HG03565 (cell line): ENCODE measurements at regions not wholly inside any gene's neighbourhood (a gene's known extent, or its start where the extent isn't known, plus 50 kb on each side); places are given as distances from the start of the nearest gene placed in this dataset.
"Not testable (repeated sequence)": the region's sequence is repeated elsewhere in the genome, so short reads cannot be mapped to it uniquely, and the experiment has no call there.

Experiments
- ATAC-seq: cut with Tn5 transposase; IDR thresholded peaks from one replicate; pipeline ENCODE4 v1.9.1; 2021; ENCODE audit warnings: mild to moderate bottlenecking, moderate library complexity; ENCODE audit not compliant: unreplicated experiment

DNA sequence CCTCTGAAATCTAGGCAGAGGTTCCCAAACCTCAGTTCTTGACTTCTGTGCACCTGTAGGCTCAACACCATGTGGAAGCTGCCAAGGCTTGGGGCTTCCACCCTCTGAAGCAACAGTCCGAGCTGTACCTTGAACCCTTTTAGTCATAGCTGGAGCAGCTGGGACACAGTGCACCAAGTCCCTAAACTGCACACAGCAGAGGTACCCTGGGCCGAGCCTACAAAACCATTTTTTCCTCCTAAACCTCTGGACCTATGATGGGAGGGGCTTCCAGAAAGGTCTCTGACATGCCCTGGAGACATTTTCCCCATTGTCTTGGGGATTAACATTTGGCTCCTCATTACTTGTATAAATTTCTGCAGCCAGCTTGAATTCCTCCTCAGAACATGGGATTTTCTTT, 168.8 kb downstream of the TLE3 start:
- ATAC-seq: not testable (repeated sequence)

- ATAC-seq: no peak
These were observed 167.6 kb downstream of the TLE3 start for GRCh38 chr15:69929905-69930630.

DNA sequence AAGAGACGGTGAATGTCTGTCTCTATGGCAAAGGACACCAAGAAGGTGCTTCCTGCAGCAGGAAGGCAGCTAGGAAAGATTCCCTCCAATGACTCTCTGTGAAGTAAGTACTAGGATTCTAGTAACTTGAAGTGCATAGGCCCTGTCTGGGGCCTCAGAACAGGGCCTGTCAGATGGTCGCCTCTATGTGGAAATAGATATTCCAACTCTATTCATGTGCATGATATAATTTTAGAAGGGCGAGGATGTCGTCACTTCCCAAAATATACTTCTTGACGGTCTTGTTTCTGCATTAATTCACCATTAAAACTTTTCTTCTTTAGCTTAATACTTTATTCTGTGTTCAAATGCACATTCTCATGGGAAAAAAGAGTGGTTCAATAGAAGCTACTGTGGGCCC, 167.0 kb downstream of the TLE3 start:
- ATAC-seq: no peak

DNA sequence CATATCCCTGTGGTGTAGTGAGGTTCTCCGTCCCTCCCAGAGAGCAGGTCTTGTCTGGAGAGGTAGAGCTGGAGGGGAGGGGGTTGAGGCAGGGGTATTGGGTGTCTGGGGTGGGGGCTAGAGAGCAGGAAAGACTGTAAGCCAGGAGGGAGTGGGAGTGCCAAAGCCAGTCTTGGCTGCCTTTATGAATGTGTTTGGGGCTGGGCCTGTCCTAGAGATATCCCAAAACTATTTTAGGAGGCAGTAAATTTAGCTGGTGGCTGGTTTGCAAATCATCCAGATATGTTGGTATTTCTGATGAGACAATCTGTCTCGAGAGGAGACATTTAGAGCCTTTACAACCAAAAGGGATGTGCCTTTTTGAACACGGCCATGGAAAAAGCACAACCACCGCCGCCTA, 166.6 kb downstream of the TLE3 start:
- no peak for ATAC-seq

GRCh38 chr15:69934607-69935006, 163.1 kb downstream of the TLE3 start:
- ATAC-seq: no peak

DNA sequence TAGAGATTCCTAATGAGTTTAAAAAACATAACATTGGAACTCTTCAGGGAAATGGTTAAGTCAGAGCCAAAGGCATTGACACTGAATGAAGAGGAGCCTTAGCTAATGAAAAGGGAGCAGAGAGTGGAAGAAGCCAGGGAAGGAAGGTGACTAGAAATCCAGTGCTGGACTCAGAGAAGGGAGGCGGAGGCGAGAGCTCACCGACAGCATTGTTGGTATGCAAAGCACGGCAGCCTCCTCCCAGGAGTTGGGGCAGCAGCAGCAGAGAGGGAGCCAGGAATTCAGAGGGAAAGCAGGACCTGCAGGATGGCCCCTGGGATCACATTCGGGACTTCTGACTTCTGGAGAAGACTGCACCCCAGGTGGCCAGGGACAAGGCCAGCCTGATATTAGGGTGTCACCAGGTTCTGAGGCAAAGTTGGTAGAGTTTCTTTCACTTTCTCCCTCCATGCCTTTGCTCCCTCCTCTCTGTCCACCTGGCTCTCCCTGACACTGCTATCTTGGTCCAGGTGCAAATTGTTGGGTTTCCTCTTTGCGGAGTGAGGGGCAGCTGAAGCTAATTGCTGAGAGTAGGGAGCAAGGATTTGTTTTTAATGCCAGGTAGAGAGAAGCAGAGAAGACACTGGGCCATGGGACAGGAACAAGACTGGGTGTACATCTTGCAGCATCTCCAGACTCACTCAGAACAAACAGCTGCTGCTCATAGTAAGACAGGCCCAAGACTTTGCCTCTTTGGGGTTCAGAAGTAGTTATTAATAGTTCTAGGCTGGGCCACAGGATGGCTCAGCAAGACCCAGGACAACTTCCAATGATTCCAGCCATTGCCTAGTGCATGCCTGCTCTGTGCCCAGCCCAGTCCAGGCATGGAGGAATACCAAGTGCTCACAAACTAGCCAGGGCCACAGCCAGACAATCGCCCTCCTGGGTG, 157.9 kb downstream of the TLE3 start:
- no peak for ATAC-seq

- no peak for ATAC-seq
These were observed 157.0 kb downstream of the TLE3 start for GRCh38 chr15:69940441-69941300.

GRCh38 chr15:69941301-69941605, 156.5 kb downstream of the TLE3 start:
- no peak for ATAC-seq

- no peak for ATAC-seq
These were observed 155.8 kb downstream of the TLE3 start for GRCh38 chr15:69941706-69942495.

DNA sequence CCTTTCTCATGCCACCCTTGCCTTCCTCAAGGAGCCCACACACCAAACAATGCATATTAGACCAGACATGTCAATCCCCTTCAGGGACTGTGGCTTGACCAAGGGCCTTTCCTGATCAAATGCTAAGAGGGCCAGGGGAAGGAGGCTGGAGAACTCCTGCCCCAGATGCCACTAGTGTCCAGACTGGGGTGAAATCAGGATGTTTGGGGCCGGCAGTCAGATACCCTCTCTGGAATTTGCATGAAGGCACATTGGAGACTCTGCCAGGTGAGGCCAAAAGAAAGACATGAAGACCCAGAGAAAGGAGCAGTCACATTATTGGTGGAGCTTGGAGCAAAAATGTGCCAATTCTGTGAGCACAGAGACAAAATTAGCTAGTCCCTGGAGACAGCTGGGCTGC, 154.1 kb downstream of the TLE3 start:
- no peak for ATAC-seq

- no peak for ATAC-seq
These were observed 152.0 kb downstream of the TLE3 start for GRCh38 chr15:69945729-69946128.

DNA sequence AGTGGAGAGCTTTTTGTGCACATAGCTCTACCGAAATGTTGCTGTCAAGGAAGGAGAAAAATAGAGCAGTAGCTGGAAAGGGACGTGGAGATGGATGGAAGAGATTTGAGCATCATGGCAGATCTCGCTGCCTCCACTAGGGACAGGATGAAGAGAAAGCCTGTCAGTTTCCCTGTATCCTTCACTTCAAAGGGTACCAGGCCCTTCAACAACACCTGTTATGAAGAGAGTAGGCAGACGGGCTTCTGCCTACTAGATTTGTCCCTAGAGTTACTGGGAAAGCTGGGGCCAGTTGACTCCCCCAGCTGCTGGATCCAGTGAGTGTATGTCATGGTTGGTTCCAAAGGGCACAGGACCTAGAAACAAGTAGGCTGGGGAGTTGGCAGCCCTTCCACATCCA, 150.8 kb downstream of the TLE3 start:
- no peak for ATAC-seq

DNA sequence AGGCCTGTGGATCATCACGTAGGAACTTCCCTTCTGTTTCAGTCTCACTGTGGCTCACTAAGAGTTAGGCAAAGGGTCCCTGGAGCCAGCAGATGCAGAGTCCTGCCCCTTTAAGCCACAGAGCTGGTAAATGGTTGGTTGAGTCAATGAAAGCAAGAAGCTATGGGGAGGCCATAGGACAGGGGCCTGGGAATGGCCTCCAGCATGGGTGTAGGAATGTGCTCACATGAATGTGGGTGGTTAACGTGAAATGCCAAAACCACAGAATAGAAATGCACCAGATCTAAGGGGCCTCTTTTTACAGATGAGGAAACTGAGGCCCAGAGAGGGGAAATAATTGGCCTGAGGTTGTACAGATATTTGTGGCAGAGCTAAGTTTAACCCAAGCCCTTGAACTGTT, 150.3 kb downstream of the TLE3 start:
- ATAC-seq: no peak

- ATAC-seq: no peak
These were observed 148.2 kb downstream of the TLE3 start for GRCh38 chr15:69949485-69949884.

GRCh38 chr15:69951256-69951897, 146.3 kb downstream of the TLE3 start:
- ATAC-seq: no peak

GRCh38 chr15:69951898-69952555, 145.7 kb downstream of the TLE3 start:
- ATAC-seq: no peak

- no peak for ATAC-seq
These were observed 144.7 kb downstream of the TLE3 start for GRCh38 chr15:69953051-69953450.

GRCh38 chr15:69953816-69954215, 143.9 kb downstream of the TLE3 start:
- ATAC-seq: no peak

- ATAC-seq: no peak
These were observed 143.1 kb downstream of the TLE3 start for GRCh38 chr15:69954666-69955065.
